22Rv1 (cell line): ENCODE measurements at regions not wholly inside any gene's neighbourhood (a gene's known extent, or its start where the extent isn't known, plus 50 kb on each side); places are given as distances from the start of the nearest gene placed in this dataset.

Experiments used
- H3K27ac ChIP-seq: fragments of 450-650 bp; 2 replicates; pipeline ENCODE4 v1.5.1; 2017
- ZFX ChIP-seq: fragments of 450-650 bp; IDR thresholded peaks from 2 replicates; pipeline ENCODE4 v1.6.1; 2017; ENCODE audit warnings: antibody characterized with exemption, borderline replicate concordance
- TF ChIP-seq, protein P1 (sequence below): fragments of 450-650 bp; IDR thresholded peaks from 2 replicates; pipeline ENCODE4 v1.5.1; 2017; ENCODE audit warnings: mild to moderate bottlenecking

DNA sequence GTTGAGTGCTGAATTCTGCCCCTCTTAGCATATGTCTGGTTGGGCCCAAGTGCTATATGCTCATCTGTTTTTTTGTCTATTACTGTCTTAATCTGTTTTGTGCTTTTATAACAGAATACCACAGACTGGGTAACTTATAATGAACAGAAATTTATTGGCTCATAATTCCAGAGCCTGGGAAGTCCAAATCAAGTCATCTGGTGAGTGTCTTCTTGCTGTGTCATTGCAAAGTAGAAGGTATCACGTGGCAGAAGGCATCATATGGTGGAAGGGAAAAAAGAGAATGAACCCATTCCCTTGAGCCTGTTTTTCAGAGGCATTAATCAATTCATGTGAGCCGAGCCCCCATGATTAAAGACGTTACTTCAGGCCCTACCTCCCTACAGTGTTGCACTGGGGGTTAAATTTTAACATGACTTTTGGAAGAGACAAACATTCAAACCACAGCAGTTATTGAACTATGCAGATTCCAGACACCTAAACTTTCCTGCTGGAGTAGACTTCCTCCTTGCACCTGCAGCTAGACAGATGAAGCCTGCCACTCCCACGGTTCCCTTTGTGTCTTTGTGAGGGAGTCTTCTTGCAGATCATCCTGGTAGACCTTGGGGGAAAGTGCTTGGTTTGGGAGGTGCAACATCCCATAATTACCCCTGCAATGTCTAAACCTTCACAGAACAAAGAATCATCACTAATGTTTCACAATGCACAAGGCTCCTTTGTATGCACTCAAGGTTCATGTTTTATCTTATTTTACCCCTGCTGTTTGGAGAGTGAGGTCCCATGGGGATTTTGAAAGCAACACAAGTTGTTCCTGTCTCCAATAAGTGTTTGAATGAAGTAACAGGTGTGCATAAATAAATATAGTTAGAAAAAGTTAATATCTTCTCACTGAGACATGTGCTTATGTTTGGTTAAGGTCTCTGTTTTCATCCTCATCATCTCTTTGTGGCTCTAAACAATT lies 64.7 kb upstream of the XCR1 start:
- no peak overlapping the region for H3K27ac ChIP-seq

DNA sequence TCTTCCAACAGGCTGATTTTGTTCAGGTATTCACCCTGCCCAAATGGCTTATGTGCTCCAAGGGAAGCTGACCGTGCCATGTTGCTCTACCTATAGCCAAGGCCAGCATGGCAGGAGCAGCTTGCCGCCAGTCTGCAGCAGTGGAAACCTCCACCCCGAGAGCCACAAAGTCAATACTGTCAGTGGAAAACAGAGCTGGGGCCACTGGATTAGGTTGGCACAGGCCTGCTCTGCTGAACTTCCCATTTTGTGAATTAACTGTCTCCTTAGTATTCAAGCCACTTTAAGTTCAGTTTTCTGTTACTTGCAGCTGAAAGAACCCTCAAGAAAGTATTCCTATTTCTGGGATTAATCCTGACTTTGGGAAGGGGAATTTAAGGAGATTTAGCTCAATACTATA lies 63.8 kb upstream of the XCR1 start:
- H3K27ac ChIP-seq: no peak overlapping the region
- TF ChIP-seq, protein P1, sequence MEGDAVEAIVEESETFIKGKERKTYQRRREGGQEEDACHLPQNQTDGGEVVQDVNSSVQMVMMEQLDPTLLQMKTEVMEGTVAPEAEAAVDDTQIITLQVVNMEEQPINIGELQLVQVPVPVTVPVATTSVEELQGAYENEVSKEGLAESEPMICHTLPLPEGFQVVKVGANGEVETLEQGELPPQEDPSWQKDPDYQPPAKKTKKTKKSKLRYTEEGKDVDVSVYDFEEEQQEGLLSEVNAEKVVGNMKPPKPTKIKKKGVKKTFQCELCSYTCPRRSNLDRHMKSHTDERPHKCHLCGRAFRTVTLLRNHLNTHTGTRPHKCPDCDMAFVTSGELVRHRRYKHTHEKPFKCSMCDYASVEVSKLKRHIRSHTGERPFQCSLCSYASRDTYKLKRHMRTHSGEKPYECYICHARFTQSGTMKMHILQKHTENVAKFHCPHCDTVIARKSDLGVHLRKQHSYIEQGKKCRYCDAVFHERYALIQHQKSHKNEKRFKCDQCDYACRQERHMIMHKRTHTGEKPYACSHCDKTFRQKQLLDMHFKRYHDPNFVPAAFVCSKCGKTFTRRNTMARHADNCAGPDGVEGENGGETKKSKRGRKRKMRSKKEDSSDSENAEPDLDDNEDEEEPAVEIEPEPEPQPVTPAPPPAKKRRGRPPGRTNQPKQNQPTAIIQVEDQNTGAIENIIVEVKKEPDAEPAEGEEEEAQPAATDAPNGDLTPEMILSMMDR: no peak
- TF ChIP-seq ZFX: no peak

More for the DNA sequence above, 64.7 kb upstream of the XCR1 start:
- TF ChIP-seq ZFX: no peak
- TF ChIP-seq, protein P1: no peak

DNA sequence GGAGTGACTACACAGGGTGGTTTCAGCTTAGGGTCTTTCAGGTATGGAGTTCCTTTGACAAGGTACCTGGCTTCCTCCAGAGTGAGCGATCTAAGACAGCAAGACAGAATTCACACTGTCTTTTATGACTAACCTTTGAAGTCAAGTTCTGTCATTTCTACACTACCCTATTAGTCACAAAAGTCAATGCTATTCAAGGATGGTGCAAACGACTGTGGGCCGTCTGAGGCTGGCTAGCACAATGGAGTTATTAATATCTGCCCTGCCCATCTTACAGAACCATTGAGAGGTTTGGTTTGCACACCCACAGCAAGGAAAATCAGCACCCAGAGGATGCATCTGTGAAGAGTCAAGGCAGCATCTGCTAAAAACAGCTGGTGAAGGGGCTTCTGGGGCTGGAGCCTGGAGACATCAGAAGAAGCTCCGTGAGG lies 62.9 kb upstream of the XCR1 start:
- TF ChIP-seq, protein P1: no peak
- TF ChIP-seq ZFX: no peak
- no peak overlapping the region for H3K27ac ChIP-seq

DNA sequence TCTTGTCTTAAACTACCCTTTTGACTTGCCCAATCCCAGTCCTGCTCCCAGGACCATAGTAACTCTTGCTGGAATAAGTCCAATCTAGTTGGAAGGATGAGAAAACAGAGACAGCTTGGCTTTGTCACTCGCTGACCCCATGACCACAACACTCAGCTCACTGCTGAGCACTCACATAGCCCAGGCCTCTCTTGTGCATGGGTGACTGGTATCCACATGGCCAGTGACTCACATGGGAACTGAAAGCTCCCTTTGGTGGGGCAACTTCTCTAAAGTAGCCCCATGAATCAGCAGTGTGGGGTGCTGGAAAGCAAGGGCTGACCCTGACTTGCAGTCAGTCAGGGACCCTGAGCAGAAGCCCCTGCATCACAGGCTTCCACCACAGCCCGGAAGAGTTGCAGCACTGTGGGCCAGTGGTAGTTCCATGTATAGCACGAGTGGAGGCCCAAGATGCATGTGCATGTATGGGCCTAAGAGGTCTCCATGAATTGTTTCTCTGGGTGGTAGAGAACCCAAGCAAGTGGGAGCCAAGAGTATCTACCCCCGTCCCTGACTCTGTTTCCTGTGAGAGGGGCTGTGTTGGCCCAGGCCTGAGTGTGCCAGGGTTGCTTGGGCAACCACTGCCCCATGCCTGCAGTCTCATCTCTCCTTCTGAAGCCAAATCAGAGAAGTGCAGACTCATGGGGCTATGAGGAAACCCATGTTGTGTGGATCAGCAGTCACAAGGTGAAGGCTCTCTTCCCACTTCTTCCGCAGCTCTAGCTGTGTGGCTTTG lies 62.1 kb upstream of the XCR1 start:
- TF ChIP-seq ZFX: no peak
- TF ChIP-seq, protein P1: no peak
- H3K27ac ChIP-seq: no peak overlapping the region

DNA sequence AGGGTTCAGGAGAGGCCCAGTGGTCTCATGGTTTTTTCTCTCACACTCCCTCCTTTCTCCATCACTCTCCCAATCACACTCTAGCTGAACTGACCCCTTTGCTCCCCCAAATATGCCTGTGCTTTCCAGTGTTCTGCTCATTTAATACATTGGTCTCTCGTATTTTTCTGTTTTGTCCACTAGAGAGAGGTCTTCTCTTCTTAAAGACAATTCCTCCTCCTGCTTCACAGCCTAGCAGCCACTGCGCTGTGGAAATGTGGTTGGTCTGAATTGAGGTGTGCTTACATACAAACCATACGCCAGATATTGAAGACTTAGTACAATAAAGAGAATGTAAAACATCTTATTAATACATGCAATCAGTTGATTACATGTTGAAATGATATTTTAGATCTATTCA lies 60.6 kb upstream of the XCR1 start:
- TF ChIP-seq, protein P1: no peak
- no peak for TF ChIP-seq ZFX
- H3K27ac ChIP-seq: no peak overlapping the region

DNA sequence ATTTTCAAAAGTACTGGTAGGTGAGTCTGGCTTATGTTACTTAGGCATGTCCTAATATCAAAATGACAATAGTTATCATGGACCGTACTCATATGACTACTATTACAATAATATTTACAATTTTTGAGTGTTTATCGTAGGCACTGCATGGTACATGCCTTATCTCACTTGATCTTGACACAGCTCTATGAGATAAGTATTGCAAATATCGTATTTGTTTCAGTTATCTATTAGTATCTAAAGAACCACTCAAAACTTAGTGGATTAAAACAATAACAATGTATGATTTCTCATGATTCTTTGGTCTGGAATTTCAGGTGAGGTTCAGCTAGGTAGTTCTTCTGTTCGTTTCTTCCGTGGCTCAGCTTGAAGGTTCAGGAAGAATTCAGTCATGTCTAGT lies 59.7 kb upstream of the XCR1 start:
- no peak for TF ChIP-seq ZFX
- no peak overlapping the region for H3K27ac ChIP-seq

DNA sequence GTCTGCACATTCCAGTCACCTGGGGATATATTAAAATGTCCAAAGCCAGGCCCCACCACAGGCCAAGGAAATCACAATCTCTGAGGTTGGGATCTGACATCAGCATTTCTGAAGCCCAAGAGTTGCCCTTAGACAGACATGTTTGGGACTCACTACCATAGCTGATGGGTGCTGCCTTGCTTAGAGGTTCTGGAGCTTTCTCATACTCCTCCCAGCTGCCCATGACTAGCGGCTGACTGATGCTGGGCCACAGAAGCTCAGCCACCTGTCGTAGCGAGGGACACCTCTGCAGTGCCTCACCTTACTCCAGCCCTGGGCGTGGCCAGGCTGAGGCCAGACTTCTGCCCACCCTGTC lies 58.8 kb upstream of the XCR1 start:
- H3K27ac ChIP-seq: no peak overlapping the region
- no peak for TF ChIP-seq ZFX
- TF ChIP-seq, protein P1: no peak
